MCF 10A (cell line): ENCODE measurements at regions not wholly inside any gene's neighbourhood (a gene's known extent, or its start where the extent isn't known, plus 50 kb on each side); places are given as distances from the start of the nearest gene placed in this dataset.

Source experiments
- BruUV-seq: library from RNA; stranded (reverse); fragments of 400-500 nt; replicated peaks from 2 replicates; lab custom pipeline; 2021; lab: Mats Ljungman, UMichigan
- CTCF ChIA-PET: fragments of 300-600 bp; sonication (Branson Sonifier 250); formaldehyde crosslinking; extraction: SDS; loops from one replicate; lab custom pipeline; 2021; ENCODE audit warnings: antibody characterized with exemption, inconsistent platforms; lab: Yijun Ruan, JAX
- POLR2A ChIA-PET: fragments of 300-600, 350-650 bp; sonication (Branson Sonifier 250); formaldehyde crosslinking; extraction: SDS; loops from one replicate; lab custom pipeline; 2020; ENCODE audit warnings: antibody characterized with exemption, inconsistent platforms; lab: Yijun Ruan, JAX
- DNase-seq: peaks from one replicate; pipeline ENCODE4 v3.0.0-alpha.2; 2018; ENCODE audit not compliant: unreplicated experiment
- H3K27ac Mint-ChIP-seq: one replicate; pipeline ENCODE4 v1.8.0; 2022; ENCODE audit warnings: mild to moderate bottlenecking, low read depth, mixed read lengths; ENCODE audit not compliant: unreplicated experiment
- H3K27me3 Mint-ChIP-seq: one replicate; pipeline ENCODE4 v1.8.0; 2022; ENCODE audit warnings: mixed read lengths; ENCODE audit not compliant: insufficient read depth, unreplicated experiment
- H3K36me3 Mint-ChIP-seq: one replicate; pipeline ENCODE4 v1.8.0; 2022; ENCODE audit warnings: mild to moderate bottlenecking, moderate library complexity, mixed read lengths; ENCODE audit not compliant: insufficient read depth, unreplicated experiment
- H3K4me1 Mint-ChIP-seq: one replicate; pipeline ENCODE4 v1.8.0; 2022; ENCODE audit warnings: mixed read lengths; ENCODE audit not compliant: insufficient read depth, unreplicated experiment
- H3K4me3 Mint-ChIP-seq: one replicate; pipeline ENCODE4 v1.8.0; 2022; ENCODE audit warnings: mild to moderate bottlenecking, moderate library complexity, mixed read lengths; ENCODE audit not compliant: unreplicated experiment
- H3K9me3 Mint-ChIP-seq: one replicate; pipeline ENCODE4 v1.8.0; 2022; ENCODE audit warnings: mixed read lengths; ENCODE audit not compliant: unreplicated experiment
- CTCF ChIP-seq: fragments of 200-600 bp; IDR thresholded peaks from one replicate; pipeline ENCODE4 v1.8.0; 2022; ENCODE audit warnings: antibody characterized with exemption, mild to moderate bottlenecking; ENCODE audit not compliant: unreplicated experiment
- intact Hi-C: fragments of 100-400 bp; cut with micrococcal nuclease; formaldehyde crosslinking; loops from 2 replicates; pipeline ENCODE4 v1.14.1; 2022

DNA sequence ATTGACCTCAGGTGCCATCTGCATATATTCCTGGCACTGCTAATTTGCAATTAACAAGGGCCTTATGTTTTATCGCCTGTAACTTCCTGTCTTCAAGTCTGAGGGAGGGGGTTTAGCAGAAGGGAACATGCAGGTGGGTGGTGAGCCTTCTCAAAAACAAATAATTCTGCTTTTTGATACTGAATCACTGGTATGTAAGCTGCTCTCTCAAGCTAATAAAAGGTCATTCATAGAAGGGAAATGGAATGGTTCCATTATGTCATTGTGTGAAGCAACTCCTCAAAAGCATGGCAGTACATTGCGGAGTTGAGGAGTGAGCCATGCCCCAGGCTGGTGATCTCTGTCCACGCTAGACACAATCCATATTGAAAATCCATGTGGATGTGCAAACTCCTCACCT lies 414.8 kb upstream of the ID2 start:
- POLR2A ChIA-PET = no interaction called here
- TF ChIP-seq CTCF = no peak
- Mint-ChIP-seq H3K36me3 (no peaks in the 10 kb centered on the region), H3K27ac (no peak overlapping the region), H3K27me3 (no peaks in the 10 kb centered on the region), H3K4me1 (no peaks in the 10 kb centered on the region), H3K9me3 (peaks cover 8% of the 10 kb centered on the region), H3K4me3 (no peak overlapping the region)
- CTCF ChIA-PET = no interaction called here
- DNase-seq = no peak
- intact Hi-C loops = no loop called here
- BruUV-seq = no TSS peak

GRCh38 chr2:8267721-8268120 lies 414.1 kb upstream of the ID2 start:
- ChIA-PET CTCF (no interaction called here), POLR2A (no interaction called here)
- Mint-ChIP-seq H3K4me1 (no peaks in the 10 kb centered on the region), H3K4me3 (no peak overlapping the region), H3K27ac (no peak overlapping the region), H3K36me3 (no peaks in the 10 kb centered on the region), H3K27me3 (no peaks in the 10 kb centered on the region), H3K9me3 (peaks cover 15% of the 10 kb centered on the region)
- intact Hi-C loops = no loop called here
- no TSS peak for BruUV-seq
- TF ChIP-seq CTCF = no peak
- no peak for DNase-seq

GRCh38 chr2:8268172-8268783 lies 413.6 kb upstream of the ID2 start:
- intact Hi-C loops = no loop called here
- no peak overlapping the region for H3K27ac Mint-ChIP-seq
- no peaks in the 10 kb centered on the region for H3K27me3 Mint-ChIP-seq
- POLR2A ChIA-PET = no interaction called here
- H3K36me3 Mint-ChIP-seq = no peaks in the 10 kb centered on the region
- H3K4me1 Mint-ChIP-seq = no peaks in the 10 kb centered on the region
- TF ChIP-seq CTCF = no peak
- H3K9me3 Mint-ChIP-seq = peaks cover 16% of the 10 kb centered on the region
- no peak overlapping the region for H3K4me3 Mint-ChIP-seq
- CTCF ChIA-PET = no interaction called here
- DNase-seq = peak; percentile 54
- BruUV-seq = no TSS peak

DNA sequence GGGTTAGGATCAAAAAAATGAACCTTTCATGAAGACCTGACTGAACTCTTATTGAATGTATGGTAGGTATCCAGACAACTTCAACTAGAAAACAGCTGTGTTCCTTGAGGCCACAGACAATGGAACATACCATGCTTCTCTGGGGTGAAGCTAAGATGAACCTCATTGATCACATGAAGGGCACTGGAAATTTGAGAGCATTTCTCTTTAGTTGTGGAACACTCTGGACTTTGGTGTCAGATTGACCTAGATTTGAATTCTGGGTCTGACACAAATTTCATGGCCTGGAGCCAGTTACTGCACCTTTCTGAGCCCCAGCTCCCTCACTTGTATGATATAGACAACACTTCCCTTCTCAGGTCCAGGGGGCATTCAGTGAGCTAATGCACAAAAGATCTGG lies 411.2 kb upstream of the ID2 start:
- Mint-ChIP-seq H3K27ac (no peak overlapping the region), H3K4me1 (no peaks in the 10 kb centered on the region), H3K4me3 (no peak overlapping the region), H3K9me3 (peaks cover 21% of the 10 kb centered on the region), H3K36me3 (no peaks in the 10 kb centered on the region), H3K27me3 (no peaks in the 10 kb centered on the region)
- ChIA-PET CTCF (no interaction called here), POLR2A (no interaction called here)
- no peak for DNase-seq
- BruUV-seq = no TSS peak
- TF ChIP-seq CTCF = no peak
- intact Hi-C loops = no loop called here
